T-helper 2 cell treated with Interferon-gamma antibody and Interleukin-4, amounts not matched to agents 5 μg/mL and 100 μg/mL, for 36 hours (primary cell): ENCODE measurements at regions not wholly inside any gene's neighbourhood (a gene's known extent, or its start where the extent isn't known, plus 50 kb on each side); places are given as distances from the start of the nearest gene placed in this dataset.

Source experiments
- DNase-seq: peaks from one replicate; pipeline ENCODE4 v3.0.0; 2021; ENCODE audit warnings: low spot score
- H3K27ac Mint-ChIP-seq: one replicate; pipeline ENCODE4 v1.8.0; 2021; ENCODE audit warnings: mild to moderate bottlenecking, mixed read lengths
- H3K27me3 Mint-ChIP-seq: one replicate; pipeline ENCODE4 v1.8.0; 2021; ENCODE audit warnings: low read depth, mixed read lengths
- H3K36me3 Mint-ChIP-seq: one replicate; pipeline ENCODE4 v1.8.0; 2021; ENCODE audit warnings: low read depth, mixed read lengths
- H3K4me1 Mint-ChIP-seq: one replicate; pipeline ENCODE4 v1.8.0; 2021; ENCODE audit warnings: low read depth, mixed read lengths
- H3K4me3 Mint-ChIP-seq: one replicate; pipeline ENCODE4 v1.8.0; 2022; ENCODE audit warnings: mild to moderate bottlenecking, moderate library complexity, mixed read lengths
- H3K9me3 Mint-ChIP-seq: one replicate; pipeline ENCODE4 v1.8.0; 2021; ENCODE audit warnings: mixed read lengths

DNA sequence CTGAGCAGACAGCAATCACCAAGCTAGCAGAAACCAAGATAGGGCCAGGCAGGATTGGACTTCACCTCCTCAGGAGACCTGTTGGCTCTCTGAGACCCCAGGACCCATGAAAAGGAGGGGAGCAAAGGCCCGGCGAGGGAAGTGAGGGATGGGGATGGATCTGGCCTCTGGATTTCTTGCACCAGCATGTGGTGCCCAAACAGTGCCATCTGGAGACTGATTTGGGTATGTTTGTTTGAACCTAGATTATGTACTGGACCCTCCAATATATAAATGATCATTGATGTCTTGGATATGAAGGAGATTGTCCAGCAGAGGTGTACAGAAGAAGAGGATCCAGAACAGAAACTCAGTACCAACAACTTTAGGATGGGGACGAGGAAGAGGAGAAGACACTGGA lies 83.4 kb upstream of the LY86 start:
- DNase-seq, result no peak
- Mint-ChIP-seq H3K27ac (no peak overlapping the region), H3K4me3 (no peak overlapping the region), H3K36me3 (no peaks in the 10 kb centered on the region), H3K4me1 (no peaks in the 10 kb centered on the region), H3K9me3 (no peaks in the 10 kb centered on the region), H3K27me3 (peaks cover 75% of the 10 kb centered on the region)

GRCh38 chr6:6508643-6509042 lies 79.9 kb upstream of the LY86 start:
- no peak for DNase-seq
- H3K27me3 Mint-ChIP-seq, result peaks cover 72% of the 10 kb centered on the region
- H3K36me3 Mint-ChIP-seq, result no peaks in the 10 kb centered on the region
- H3K9me3 Mint-ChIP-seq, result no peaks in the 10 kb centered on the region
- no peak overlapping the region for H3K27ac Mint-ChIP-seq
- H3K4me1 Mint-ChIP-seq, result no peaks in the 10 kb centered on the region
- H3K4me3 Mint-ChIP-seq, result no peak overlapping the region

DNA sequence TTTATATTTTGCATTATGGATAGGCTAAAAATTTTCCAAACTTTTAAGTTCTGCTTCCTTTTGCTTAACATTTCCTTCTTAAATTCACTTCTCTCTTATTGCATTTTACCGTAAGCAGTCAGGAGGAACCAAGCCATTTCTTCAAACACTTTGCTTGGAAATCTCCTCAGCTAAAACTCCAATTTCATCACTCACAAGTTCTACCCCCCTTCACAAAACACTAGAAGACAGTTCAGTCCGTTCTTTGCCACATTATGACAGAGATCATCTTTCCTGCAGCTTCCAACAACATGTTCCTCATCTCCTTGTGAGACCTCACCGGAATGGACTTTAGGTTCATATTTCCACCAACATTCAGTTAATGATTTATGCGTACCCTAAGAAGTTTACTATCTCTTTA lies 79.2 kb upstream of the LY86 start:
- no peak overlapping the region for H3K4me3 Mint-ChIP-seq

GRCh38 chr6:6512711-6513110 lies 75.8 kb upstream of the LY86 start:
- Mint-ChIP-seq H3K27me3 (peaks cover 74% of the 10 kb centered on the region), H3K9me3 (no peaks in the 10 kb centered on the region), H3K4me3 (no peak overlapping the region), H3K4me1 (peaks cover 12% of the 10 kb centered on the region), H3K36me3 (no peaks in the 10 kb centered on the region), H3K27ac (no peak overlapping the region)
- DNase-seq, result no peak

More for the DNA sequence above, 79.2 kb upstream of the LY86 start:
- no peaks in the 10 kb centered on the region for H3K4me1 Mint-ChIP-seq
- H3K27me3 Mint-ChIP-seq, result peaks cover 72% of the 10 kb centered on the region
- DNase-seq, result no peak
- H3K27ac Mint-ChIP-seq, result no peak overlapping the region
- H3K36me3 Mint-ChIP-seq, result no peaks in the 10 kb centered on the region
- no peaks in the 10 kb centered on the region for H3K9me3 Mint-ChIP-seq

DNA sequence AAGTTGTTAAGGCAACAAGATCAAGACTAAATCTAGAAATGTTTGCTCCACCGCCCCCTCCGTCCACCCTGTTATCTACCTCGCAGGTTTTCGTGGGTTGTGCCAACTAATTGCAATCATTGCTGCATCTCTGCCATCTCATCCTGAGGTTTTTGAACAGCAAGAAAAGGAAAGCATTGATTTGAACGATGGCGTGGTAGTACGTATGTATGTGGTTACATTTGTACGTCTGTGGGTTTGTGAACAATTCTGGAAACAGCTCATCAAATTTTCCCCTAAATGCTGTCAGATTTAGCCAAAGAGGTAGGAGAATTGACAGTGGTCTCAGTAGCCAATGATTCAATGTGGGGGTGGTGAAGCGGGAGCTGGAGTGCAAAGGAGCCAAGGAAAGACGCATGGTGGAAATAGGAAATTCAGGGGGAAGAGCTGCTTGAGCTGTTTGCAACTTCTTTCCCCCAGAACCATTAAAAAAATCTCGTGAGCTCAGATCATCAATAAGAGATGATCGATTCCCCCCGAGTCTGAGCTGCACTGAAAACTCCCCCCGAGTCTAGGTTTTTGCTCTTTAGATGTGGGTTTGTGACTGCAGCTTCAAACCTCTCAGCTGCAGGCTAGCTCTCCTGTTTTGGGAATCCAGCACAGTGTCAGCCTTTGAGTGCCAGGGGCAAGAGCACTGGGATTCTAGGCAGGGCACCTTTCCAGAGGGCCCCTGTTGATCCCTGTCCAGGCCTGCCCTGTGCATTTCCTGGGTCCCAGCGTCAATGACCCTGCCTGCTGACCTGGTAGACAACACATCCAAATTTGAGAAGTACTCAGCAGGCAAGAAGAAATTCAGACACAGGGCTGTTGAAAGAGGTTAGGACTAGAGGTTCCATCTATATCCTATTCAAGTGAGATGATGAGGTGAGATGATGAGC lies 72.6 kb upstream of the LY86 start:
- H3K4me3 Mint-ChIP-seq, result no peak overlapping the region
- H3K4me1 Mint-ChIP-seq, result peaks cover 12% of the 10 kb centered on the region
- H3K27ac Mint-ChIP-seq, result no peak overlapping the region
- DNase-seq, result peak; percentile 80
- H3K9me3 Mint-ChIP-seq, result no peaks in the 10 kb centered on the region
- peaks cover 74% of the 10 kb centered on the region for H3K27me3 Mint-ChIP-seq
- no peaks in the 10 kb centered on the region for H3K36me3 Mint-ChIP-seq

- Mint-ChIP-seq H3K4me1 (peaks cover 12% of the 10 kb centered on the region), H3K9me3 (no peaks in the 10 kb centered on the region), H3K4me3 (no peak overlapping the region), H3K36me3 (no peaks in the 10 kb centered on the region), H3K27me3 (peaks cover 73% of the 10 kb centered on the region), H3K27ac (no peak overlapping the region)
- DNase-seq, result no peak
Measured at GRCh38 chr6:6516666-6517458, 71.7 kb upstream of the LY86 start.

- peaks cover 12% of the 10 kb centered on the region for H3K4me1 Mint-ChIP-seq
- H3K9me3 Mint-ChIP-seq, result no peaks in the 10 kb centered on the region
- H3K4me3 Mint-ChIP-seq, result no peak overlapping the region
- H3K27ac Mint-ChIP-seq, result no peak overlapping the region
- H3K27me3 Mint-ChIP-seq, result peaks cover 72% of the 10 kb centered on the region
- no peak for DNase-seq
- H3K36me3 Mint-ChIP-seq, result no peaks in the 10 kb centered on the region
Measured at GRCh38 chr6:6518631-6519427, 69.7 kb upstream of the LY86 start.

DNA sequence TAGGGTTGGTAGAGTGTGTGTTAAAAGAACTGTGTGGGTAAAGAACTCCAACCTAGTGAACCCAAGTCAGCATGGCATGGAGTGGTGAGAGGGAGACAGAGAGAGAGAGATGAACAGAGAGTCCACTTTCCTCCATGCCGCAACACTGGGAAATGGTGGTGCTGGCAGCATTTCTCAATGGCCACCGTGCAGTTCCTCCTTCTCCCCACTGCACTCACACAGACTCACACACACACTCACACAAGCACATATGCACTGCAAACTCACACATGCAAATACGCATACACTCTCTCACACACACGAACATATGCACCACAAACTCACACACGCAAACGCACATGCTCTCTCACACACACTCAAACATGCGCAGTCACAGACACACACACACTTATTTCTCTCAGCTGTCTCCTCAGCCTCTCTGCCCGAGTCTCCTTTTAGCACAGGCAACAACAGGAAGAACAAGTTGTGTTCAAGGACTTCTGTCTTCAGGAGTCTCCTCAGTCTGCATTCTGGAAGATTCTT lies 66.5 kb upstream of the LY86 start:
- no peaks in the 10 kb centered on the region for H3K36me3 Mint-ChIP-seq
- peaks cover 71% of the 10 kb centered on the region for H3K27me3 Mint-ChIP-seq
- DNase-seq, result no peak
- no peak overlapping the region for H3K27ac Mint-ChIP-seq
- no peaks in the 10 kb centered on the region for H3K4me1 Mint-ChIP-seq
- no peak overlapping the region for H3K4me3 Mint-ChIP-seq
- no peaks in the 10 kb centered on the region for H3K9me3 Mint-ChIP-seq

GRCh38 chr6:6522709-6523108 lies 65.8 kb upstream of the LY86 start:
- peaks cover 74% of the 10 kb centered on the region for H3K27me3 Mint-ChIP-seq
- no peaks in the 10 kb centered on the region for H3K4me1 Mint-ChIP-seq
- H3K36me3 Mint-ChIP-seq, result no peaks in the 10 kb centered on the region
- H3K4me3 Mint-ChIP-seq, result no peak overlapping the region
- H3K27ac Mint-ChIP-seq, result no peak overlapping the region
- DNase-seq, result no peak
- H3K9me3 Mint-ChIP-seq, result no peaks in the 10 kb centered on the region

GRCh38 chr6:6524951-6525350 lies 63.6 kb upstream of the LY86 start:
- Mint-ChIP-seq H3K9me3 (no peaks in the 10 kb centered on the region), H3K27me3 (peaks cover 71% of the 10 kb centered on the region), H3K27ac (no peak overlapping the region), H3K4me1 (no peaks in the 10 kb centered on the region), H3K4me3 (no peak overlapping the region), H3K36me3 (no peaks in the 10 kb centered on the region)
- no peak for DNase-seq

GRCh38 chr6:6525933-6526332 lies 62.6 kb upstream of the LY86 start:
- Mint-ChIP-seq H3K4me1 (no peaks in the 10 kb centered on the region), H3K9me3 (no peaks in the 10 kb centered on the region), H3K4me3 (no peak overlapping the region), H3K36me3 (no peaks in the 10 kb centered on the region), H3K27me3 (peaks cover 70% of the 10 kb centered on the region), H3K27ac (no peak overlapping the region)
- no peak for DNase-seq

DNA sequence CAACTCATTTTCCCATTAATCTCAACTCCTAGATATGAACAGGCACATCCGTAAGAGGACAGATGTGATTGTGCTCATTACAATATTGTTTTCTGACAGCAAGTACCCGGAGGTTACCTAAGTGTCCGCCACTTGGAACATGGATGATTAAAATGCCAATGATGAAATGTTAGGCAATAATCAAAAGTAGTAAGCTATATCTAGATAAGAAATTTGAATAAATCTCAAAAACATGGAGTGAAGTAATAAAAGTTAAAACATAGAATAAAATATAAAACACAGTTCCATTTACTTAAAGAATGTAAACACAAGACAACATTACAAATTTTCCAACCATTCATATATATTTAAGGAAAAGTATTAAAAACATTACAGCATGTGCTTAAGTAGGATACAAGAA lies 59.2 kb upstream of the LY86 start:
- Mint-ChIP-seq H3K4me3 (no peak overlapping the region), H3K36me3 (no peaks in the 10 kb centered on the region), H3K27me3 (peaks cover 63% of the 10 kb centered on the region), H3K4me1 (no peaks in the 10 kb centered on the region), H3K9me3 (no peaks in the 10 kb centered on the region), H3K27ac (no peak overlapping the region)
- DNase-seq, result no peak

DNA sequence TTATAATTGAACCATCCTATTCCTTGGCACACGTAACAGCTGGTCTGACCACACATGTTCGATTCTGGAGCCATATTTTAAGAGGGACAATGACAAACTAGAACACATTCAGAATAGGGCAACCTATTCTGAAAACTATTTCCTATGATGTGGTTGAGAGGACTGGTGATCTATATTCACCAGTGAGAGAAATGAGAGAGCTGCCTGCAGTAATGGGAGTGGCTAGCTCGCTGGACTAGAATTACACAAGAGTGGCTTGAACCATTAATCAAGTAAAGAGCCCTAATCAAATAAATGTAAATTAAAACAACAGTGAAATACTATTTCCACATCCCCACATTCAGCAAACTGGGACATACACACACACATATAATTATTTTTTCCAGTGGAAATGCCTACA lies 55.3 kb upstream of the LY86 start:
- Mint-ChIP-seq H3K27me3 (peaks cover 54% of the 10 kb centered on the region), H3K4me1 (no peaks in the 10 kb centered on the region), H3K27ac (no peak overlapping the region), H3K4me3 (no peak overlapping the region), H3K9me3 (no peaks in the 10 kb centered on the region), H3K36me3 (no peaks in the 10 kb centered on the region)
- DNase-seq, result no peak
